ENCODE measurements at regions not wholly inside any gene's neighbourhood (a gene's known extent, or its start where the extent isn't known, plus 50 kb on each side); places are given as distances from the start of the nearest gene placed in this dataset.

DNA sequence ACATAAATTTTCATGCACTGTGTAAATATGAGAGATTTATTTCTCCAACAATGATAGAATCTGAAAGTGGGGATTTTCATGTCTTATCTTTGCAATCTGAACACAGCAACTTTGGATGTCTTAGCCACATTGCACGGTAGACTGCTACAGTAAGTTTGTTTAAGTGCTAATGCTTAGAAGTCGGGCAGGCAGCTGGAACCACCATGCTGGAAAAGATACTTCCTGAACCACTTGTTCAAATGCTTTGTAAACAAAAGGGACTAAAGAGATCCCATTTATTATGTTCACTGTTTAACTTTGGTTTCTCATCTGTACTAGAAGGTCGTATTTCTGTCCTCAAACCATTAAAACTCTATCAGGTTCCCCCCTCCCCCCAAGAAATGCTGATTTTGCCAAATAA, 555.9 kb upstream of the DIPK2B start:
- TF ChIP-seq, protein P1, sequence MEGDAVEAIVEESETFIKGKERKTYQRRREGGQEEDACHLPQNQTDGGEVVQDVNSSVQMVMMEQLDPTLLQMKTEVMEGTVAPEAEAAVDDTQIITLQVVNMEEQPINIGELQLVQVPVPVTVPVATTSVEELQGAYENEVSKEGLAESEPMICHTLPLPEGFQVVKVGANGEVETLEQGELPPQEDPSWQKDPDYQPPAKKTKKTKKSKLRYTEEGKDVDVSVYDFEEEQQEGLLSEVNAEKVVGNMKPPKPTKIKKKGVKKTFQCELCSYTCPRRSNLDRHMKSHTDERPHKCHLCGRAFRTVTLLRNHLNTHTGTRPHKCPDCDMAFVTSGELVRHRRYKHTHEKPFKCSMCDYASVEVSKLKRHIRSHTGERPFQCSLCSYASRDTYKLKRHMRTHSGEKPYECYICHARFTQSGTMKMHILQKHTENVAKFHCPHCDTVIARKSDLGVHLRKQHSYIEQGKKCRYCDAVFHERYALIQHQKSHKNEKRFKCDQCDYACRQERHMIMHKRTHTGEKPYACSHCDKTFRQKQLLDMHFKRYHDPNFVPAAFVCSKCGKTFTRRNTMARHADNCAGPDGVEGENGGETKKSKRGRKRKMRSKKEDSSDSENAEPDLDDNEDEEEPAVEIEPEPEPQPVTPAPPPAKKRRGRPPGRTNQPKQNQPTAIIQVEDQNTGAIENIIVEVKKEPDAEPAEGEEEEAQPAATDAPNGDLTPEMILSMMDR (IDR thresholded peaks at IDR 0.05) = no peak
- TF ChIP-seq POLR2A (IDR thresholded peaks at IDR 0.05) = no peak
